Coronary artery (tissue), 2 donors: ENCODE measurements at regions not wholly inside any gene's neighbourhood (a gene's known extent, or its start where the extent isn't known, plus 50 kb on each side); places are given as distances from the start of the nearest gene placed in this dataset.

Experiments used
- DNase-seq: peaks from one replicate; pipeline ENCODE4 v3.0.0-alpha.2; 2017; ENCODE audit warnings: low spot score
- H3K27ac ChIP-seq, 2 donors: fragments of 200-600 bp; sonication (generic); one replicate each; pipeline ENCODE4 v1.5.1; 2016 to 2019
- H3K4me3 ChIP-seq: fragments of 200-600 bp; sonication (generic); 2 replicates; pipeline ENCODE4 v1.5.1; 2016; ENCODE audit warnings: mild to moderate bottlenecking, moderate library complexity
- TF ChIP-seq, protein P1 (sequence below): fragments of 200-600 bp; sonication (generic); IDR thresholded peaks from one replicate; pipeline ENCODE4 v1.5.1; 2019; ENCODE audit warnings: antibody characterized with exemption

DNA sequence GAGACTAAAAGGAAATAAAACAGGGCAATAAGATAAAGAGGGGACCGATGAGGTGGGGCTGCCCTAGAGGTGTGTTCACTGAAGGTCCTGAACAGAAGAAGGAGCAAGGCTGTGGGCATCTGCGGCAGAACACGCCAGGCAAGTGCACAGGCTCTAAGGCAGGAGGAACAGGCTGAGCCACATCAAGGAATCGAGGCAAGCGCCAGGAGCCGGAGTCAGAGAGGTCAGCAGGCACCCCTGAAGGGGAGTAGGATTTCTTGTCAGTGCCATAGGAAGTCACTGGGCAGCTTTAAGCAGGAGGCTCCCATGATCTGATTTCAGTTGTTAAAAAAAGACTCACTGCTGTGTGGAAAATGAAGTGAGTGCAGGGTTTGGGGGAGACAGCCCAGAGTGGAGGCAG is 186.5 kb downstream of the KATNIP start:
- no peak overlapping the region for H3K4me3 ChIP-seq
- TF ChIP-seq, protein P1, sequence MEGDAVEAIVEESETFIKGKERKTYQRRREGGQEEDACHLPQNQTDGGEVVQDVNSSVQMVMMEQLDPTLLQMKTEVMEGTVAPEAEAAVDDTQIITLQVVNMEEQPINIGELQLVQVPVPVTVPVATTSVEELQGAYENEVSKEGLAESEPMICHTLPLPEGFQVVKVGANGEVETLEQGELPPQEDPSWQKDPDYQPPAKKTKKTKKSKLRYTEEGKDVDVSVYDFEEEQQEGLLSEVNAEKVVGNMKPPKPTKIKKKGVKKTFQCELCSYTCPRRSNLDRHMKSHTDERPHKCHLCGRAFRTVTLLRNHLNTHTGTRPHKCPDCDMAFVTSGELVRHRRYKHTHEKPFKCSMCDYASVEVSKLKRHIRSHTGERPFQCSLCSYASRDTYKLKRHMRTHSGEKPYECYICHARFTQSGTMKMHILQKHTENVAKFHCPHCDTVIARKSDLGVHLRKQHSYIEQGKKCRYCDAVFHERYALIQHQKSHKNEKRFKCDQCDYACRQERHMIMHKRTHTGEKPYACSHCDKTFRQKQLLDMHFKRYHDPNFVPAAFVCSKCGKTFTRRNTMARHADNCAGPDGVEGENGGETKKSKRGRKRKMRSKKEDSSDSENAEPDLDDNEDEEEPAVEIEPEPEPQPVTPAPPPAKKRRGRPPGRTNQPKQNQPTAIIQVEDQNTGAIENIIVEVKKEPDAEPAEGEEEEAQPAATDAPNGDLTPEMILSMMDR: no peak
- DNase-seq: no peak

DNA sequence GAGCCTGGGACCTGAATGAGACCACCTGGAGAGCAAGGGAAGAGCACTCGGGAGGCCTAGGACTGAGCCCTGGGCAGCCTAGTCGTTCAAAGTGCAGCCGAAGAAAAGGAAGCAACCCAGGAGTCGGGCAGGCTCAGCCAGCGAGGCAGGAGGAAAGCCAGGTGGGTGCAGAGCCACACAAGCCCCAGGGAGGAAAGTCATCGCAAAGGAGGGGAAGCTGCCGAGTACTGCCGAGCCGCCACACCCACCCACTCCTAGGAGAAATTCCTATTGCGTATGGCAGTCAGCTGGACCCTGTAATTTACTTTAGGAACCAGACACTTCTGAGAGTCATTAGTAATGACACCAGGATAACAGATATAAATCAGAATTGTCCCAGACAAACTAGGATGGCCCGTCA is 187.6 kb downstream of the KATNIP start:
- Histone ChIP-seq H3K27ac (no peak overlapping the region), H3K4me3 (no peak overlapping the region)
- no peak for DNase-seq
- TF ChIP-seq, protein P1: no peak

More for the DNA sequence above, 186.5 kb downstream of the KATNIP start:
- no peak overlapping the region for H3K27ac ChIP-seq
